GM13976 (cell line): ENCODE measurements at regions not wholly inside any gene's neighbourhood (a gene's known extent, or its start where the extent isn't known, plus 50 kb on each side); places are given as distances from the start of the nearest gene placed in this dataset.
"Not testable (repeated sequence)": the region's sequence is repeated elsewhere in the genome, so short reads cannot be mapped to it uniquely, and the experiment has no call there.

Experiments
- DNase-seq: peaks from one replicate; pipeline ENCODE4 v3.0.0; 2012; ENCODE audit warnings: low spot score
- in situ Hi-C: fragments of 300-500 bp; cut with MboI; formaldehyde crosslinking; loops from one replicate; pipeline ENCODE4 v1.12.0; 2022; ENCODE audit warnings: low sequenced_read_pairs, mixed read lengths, inconsistent platforms; ENCODE audit not compliant: unreplicated experiment
- TF ChIP-seq, protein P1 (sequence below): IDR thresholded peaks from 2 replicates; pipeline ENCODE4 v1.5.1; 2012; ENCODE audit warnings: borderline replicate concordance, mild to moderate bottlenecking; ENCODE audit not compliant: insufficient read depth; ENCODE audit errors: extremely low read depth, missing control alignments, control extremely low read depth

DNA sequence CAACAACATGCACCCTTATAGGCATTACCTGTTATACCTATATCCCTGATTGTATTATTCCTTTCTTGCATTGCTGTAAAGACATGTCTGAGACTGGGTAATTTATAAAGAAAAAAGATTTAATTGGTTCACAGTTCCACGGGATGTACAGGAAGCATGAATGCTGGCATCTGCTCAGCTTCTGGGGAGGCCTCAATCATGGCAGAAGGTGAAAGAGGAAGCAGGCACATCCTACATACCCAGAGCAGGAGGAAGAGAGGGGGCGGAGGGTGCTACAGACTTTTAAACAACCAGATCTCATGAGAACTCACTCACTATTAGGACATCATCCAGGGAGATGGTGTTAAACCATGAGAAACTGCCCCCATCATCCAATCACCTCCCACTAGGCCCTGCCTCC is 191.7 kb upstream of the SPHKAP start:
- DNase-seq = no peak
- in situ Hi-C loops = no loop called here
- TF ChIP-seq, protein P1, sequence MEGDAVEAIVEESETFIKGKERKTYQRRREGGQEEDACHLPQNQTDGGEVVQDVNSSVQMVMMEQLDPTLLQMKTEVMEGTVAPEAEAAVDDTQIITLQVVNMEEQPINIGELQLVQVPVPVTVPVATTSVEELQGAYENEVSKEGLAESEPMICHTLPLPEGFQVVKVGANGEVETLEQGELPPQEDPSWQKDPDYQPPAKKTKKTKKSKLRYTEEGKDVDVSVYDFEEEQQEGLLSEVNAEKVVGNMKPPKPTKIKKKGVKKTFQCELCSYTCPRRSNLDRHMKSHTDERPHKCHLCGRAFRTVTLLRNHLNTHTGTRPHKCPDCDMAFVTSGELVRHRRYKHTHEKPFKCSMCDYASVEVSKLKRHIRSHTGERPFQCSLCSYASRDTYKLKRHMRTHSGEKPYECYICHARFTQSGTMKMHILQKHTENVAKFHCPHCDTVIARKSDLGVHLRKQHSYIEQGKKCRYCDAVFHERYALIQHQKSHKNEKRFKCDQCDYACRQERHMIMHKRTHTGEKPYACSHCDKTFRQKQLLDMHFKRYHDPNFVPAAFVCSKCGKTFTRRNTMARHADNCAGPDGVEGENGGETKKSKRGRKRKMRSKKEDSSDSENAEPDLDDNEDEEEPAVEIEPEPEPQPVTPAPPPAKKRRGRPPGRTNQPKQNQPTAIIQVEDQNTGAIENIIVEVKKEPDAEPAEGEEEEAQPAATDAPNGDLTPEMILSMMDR = no peak

DNA sequence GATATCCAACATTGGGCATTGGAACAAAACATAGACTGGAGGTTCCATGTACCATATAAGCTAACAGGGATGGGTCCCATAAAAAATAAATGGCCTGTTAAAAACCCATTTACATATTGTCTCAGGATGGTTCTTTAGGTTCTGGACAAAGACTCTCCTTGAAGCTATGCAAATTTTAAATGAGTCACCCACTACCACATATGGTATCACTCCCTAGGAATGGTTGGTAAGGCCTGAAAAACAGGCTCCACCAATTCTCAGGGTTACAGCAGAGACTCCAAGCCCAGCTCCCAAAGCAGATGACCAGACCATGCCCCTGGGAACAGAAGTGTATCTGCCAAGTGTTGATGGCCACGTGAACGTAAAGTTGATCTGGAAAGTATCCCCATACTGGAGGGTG is 190.7 kb upstream of the SPHKAP start:
- in situ Hi-C loops = no loop called here
- TF ChIP-seq, protein P1 = no peak
- no peak for DNase-seq

DNA sequence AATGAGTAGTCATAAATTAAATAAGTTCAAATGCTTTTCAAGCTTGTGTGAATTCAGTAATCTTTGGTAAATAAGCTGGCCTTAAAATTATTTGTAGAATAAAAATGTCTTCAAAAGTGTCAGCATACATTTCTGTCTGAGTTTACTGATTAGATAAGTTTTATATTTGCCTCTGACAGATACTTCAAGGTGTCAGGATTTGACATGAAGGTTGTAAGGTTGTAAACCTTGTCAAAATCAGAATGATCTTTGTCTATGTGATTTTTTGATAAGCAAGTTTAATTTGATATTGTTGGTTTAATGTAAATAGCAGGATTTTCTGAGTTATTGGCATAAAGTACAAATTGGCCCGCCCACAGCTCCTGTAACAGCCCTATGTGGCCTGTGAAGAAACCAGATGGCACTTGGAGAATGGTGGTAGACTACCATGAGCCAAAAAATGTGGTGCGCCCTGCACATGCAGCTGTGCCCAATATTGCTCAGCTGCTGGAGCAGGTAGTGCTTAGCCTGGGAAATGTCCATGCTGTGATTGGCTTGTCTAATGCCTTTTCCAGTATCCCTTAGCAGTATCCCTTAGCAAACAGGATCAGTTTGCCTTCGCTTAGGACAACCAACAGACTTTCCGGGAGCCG is 188.0 kb upstream of the SPHKAP start:
- no peak for DNase-seq
- in situ Hi-C loops = no loop called here
- TF ChIP-seq, protein P1 = no peak

DNA sequence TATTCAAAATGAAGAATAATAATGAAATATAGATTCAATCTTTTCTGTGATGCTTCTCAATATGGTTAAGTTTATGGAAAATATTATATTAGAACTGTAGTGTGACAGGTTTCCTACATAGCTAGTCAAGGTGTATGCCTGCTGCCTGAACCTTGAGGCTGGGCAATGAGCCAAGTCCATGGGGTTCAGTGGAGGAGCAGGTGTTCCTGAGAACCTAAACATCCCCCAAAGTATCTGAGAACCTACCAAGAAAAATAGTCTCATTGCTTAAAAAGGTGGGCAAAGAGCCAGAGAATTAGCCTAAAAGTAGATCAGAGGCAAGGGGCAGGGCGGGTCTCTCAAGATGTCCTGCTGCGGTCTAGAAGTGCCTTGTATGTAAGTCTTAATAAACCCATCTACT is 185.9 kb upstream of the SPHKAP start:
- in situ Hi-C loops = no loop called here
- DNase-seq = no peak

DNA sequence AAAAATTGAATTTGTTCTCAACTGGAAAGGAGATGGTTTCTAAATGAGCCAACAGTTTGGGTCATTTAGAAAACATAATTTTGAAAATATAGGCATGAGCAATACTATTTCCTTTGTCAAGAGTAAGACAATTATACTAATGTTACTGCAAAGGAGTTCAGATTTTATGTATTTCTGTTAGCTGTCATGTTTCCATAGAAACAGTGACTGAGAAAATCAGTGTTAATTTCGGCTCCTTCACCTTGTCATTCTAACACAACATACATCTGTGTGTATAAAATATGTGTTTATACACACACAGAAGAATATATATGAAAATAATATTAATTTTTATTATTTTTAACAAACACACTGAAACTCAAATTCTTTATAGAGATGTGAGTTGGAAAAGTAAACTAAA is 178.0 kb upstream of the SPHKAP start:
- in situ Hi-C loops = no loop called here
- no peak for DNase-seq
- TF ChIP-seq, protein P1 = no peak

More for the DNA sequence above, 185.9 kb upstream of the SPHKAP start:
- TF ChIP-seq, protein P1 = no peak

DNA sequence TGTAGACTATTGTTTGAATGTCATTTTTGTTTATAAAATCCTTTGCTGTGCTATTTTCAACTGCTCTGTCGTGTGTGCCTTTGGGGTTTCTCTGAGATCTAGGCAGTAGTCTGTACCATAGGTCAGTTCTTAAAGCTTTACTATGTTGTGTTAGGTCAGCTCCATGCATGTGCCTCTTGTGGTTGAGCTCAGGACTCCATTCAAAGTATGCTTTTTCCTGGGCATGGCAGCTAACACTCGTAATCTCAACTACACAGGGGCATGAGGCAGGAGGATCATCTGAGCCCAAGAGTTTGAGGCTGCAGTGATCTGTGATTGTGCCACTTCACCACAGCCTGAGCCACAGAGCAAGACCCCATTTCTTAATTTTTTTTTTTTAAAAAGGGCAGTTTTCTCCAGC is 174.4 kb upstream of the SPHKAP start:
- in situ Hi-C loops = no loop called here
- TF ChIP-seq, protein P1 = no peak
- no peak for DNase-seq

DNA sequence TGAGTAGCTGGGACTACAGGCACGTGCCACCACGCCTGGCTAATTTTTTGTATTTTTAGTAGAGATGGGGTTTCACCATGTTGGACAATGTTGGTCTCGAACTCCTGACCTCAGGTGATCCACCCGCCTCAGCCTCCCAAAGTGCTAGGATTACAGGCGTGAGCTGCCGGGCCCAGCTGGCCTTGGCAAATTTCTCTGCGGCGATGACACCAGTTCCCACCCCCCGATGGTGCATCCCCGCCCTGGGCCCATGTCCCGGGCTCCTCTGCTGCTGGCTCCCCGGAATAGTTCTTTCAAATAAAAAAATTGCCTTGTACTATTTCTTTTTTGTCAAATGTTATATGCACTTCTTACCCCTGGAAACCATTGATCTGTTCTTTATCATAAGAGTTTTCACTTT is 171.5 kb upstream of the SPHKAP start:
- in situ Hi-C loops = not testable (repeated sequence)

More for the DNA sequence above, 171.5 kb upstream of the SPHKAP start:
- not testable (repeated sequence) for DNase-seq
